HG03039 (cell line): ENCODE measurements at regions not wholly inside any gene's neighbourhood (a gene's known extent, or its start where the extent isn't known, plus 50 kb on each side); places are given as distances from the start of the nearest gene placed in this dataset.

Experiments
- ATAC-seq: cut with Tn5 transposase; IDR thresholded peaks from one replicate; pipeline ENCODE4 v1.9.1; 2021; ENCODE audit warnings: mild to moderate bottlenecking, moderate library complexity; ENCODE audit not compliant: unreplicated experiment

DNA sequence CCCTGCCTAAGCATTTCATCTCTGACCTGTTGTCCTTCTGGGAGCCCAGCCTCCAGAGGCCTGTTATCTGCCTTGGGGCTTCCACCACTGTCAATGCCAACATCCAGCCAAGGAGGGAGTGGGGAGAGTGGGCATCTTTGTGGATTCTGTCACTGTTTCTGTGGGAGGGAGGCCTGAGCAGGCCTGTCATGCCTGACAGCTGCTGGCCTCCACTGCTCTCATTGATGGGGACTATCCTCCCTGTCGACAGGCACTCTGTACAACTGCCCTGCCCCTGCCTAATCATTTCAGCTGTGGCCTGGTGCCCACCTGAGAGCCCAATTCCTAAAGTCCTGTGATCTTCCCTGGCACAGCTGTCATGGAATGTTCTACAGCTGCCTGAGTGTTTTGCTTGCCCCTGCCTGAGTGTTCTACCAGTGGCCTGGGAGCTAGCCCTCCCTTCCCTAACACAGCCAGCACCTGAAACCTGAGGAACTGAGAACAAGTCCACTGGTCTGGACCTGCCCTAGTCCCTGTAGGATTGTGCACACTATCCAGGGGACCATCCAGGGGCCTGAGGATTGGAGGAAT is 145.3 kb downstream of the FAM83B start:
- ATAC-seq = no peak

DNA sequence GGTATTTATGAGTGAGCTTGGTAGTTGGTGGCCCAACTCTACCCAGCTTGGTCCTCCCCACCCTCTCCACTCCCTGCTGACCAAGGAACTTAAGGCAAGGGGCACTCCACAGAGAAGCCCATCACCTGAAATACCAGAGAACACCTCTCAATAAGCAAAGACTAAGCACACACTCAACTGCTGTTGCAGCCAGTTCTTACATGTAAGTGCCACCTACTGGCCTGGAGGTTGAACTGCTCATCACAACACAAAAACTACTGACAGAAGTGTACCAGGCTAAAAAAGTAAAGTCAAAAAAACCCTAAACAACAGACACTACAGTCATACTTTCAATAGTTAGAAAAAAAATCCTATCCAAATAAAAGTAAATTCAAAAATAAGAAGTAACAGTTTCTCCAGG is 146.2 kb downstream of the FAM83B start:
- ATAC-seq = no peak

DNA sequence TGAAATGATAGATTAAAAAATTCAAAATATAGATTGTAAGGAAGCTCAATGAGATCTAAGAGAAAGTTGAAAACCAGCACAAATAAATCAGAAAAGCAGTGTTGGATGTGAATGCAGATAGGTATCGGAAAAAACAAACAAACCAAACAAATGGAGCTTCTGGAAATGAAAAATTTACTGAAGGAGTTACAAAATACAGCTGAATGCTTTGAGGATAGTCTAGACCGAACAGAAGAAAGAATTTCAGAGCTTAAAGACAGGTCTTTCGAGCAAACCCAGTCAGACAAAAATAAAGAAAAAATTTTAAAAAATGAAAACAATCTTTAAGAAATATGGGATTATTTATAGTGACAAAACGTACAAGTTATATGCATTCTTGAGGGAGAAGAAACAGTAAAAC is 146.7 kb downstream of the FAM83B start:
- no peak for ATAC-seq

- ATAC-seq = no peak
These were observed 147.4 kb downstream of the FAM83B start for GRCh38 chr6:54993948-54994347.

GRCh38 chr6:54998576-54998975 is 152.0 kb downstream of the FAM83B start:
- no peak for ATAC-seq

DNA sequence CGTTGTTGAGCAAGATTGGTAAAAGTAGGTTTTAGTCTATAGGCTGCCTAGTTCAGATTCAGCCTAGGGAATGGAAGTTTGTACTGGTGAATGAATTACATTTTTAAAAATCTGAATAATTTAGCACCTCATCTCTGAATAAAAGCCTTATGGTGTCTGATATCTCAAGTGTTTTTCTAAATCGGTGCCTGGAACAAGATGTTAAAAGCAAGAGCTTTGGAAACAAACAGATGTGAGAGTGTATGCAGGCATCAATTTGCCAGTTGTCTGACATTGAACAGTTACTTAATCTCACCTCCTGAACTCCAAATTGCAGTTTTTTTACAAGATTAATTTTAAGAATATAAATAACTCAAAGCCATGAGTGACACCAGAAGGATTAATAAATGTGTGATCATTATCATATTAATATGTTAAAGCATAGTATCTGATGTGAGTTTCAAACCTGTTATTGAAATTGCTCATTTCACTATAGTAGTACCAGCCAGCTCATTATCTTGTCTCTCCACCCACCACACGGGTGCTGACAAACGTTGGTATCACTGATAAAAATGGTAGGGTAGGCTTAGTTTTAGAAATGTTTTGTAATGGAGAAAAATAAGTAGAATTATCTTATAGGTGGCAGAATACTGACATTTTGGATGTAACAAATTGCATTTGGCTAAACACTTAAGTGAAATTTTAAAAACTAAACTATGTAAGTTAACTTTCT is 157.3 kb downstream of the FAM83B start:
- ATAC-seq = no peak

DNA sequence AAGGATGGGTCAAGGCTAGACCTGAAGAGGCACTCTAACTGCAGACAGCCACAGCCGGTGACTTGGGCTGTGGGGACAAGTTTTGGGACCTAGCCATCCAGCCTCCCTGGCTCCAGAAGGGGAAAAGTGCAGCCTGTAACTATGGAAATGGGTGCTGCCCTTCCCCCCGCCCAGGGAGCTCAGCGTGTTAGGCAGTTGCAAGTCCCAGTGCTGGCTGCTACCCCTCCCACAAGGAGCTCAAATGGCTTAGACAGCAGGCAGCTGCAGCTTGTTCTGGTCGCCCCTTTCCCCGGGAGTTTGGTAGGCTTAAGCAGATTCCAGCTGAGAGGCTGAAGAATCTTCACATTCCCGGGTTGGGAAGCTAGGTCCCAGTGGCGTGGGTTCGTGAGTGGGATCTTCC is 162.6 kb downstream of the FAM83B start:
- ATAC-seq = no peak

GRCh38 chr6:55011034-55011433 is 163.3 kb upstream of the HCRTR2 start:
- no peak for ATAC-seq

DNA sequence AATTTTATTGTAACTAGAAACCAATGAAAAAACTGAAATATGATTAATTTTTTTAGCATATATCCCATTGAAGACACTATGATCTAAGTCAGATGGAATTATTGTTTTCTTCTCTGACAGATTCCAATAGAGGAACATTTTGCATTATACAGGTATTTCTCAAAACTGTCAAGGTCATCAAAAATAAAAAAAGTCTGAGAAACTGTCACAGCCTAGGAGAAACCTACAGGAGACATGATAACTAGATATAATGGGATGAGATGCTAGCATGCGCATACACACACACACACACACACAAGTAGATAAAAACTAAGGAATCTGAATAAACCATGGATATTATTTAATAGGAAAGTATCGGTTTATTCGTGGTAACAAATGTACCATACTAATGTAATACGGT is 161.9 kb upstream of the HCRTR2 start:
- ATAC-seq = no peak

DNA sequence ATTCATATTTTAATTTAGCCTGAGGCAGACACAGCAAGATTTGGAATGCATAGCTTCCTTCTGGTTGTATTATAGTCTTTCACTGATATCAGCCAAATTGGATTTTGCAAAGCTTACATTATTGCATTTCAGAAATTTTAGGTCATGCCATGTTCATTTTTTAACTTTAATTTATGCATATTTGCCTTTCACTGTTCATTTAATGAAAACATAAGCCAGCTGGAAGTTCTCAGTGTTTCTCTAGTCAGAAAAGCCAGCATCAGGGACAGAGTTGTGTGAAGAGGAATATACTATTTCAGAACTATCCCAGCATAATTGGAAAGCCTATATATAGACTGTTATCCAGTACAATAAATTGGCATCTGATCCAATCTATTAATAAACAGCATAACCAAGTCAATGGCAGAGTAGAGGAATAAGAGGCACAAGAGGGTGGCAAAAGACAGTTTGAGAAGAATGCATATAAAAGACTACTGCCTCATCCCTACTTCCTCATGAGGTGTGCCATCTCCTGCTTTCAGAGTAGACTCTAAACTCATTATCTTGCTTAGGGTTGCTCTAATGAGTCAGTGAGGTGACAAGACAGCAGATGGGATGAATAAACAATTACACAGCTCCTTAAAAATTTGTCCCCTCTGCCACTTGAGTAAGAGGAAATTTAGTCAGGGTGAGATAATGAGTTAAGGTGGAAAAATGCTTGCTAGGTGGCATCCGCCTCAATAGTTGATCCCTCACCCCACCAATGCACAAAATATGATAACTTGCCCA is 159.8 kb upstream of the HCRTR2 start:
- ATAC-seq = no peak

DNA sequence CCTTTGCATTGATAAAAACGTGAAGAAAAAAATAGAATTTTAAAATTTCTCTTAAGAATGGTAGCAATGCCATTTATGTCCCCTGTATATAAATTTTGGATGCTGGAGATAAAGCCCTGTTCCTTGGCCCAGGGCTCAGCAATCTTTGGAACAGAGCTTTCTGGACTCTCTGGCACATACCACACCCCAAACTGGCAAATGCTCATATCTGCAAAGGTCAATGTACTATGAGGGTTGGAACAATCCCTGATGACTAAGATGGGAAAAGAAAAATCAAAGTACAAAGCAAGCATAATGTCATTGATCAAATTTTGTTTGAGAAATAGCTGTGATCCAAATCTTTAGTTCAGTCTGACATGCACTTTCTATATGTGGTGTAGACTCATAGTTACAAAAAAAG is 158.1 kb upstream of the HCRTR2 start:
- ATAC-seq = no peak

DNA sequence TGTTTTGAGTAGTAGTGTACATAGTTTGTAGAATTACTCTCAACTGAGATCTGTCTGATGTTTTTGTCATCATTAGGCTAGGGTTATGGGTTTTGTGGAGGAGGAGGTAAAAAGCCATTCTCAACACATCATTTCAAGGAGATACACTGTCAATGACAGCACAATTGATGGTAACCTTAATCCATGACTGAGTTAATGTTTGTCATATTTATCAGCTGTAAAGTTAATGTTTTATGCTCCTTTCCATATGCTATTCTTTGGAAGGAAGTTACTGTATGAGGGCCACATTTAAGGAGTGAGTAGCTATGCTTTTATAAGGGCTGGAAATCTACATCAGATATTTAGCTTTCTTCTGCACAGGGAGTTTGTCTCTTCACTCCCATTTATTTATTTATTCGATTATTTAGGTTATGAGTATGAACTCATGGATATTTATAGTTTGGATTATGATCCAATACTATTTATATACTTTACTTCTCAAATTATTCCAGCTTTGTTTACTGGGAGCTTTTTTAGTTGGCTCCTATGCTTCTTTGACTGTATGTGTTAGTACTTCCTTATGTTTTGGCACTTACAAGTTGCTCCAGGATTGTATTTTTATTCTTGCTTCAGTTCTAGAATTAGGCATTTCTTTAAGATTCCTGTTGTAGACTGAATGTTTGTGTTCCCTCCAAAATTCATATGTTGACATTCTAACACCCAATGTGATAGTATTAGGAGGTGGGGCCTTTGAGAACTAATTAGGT is 156.6 kb upstream of the HCRTR2 start:
- ATAC-seq = no peak

- ATAC-seq = no peak
These were observed 154.7 kb upstream of the HCRTR2 start for GRCh38 chr6:55019591-55019990.

GRCh38 chr6:55023230-55023629 is 151.1 kb upstream of the HCRTR2 start:
- ATAC-seq = no peak

DNA sequence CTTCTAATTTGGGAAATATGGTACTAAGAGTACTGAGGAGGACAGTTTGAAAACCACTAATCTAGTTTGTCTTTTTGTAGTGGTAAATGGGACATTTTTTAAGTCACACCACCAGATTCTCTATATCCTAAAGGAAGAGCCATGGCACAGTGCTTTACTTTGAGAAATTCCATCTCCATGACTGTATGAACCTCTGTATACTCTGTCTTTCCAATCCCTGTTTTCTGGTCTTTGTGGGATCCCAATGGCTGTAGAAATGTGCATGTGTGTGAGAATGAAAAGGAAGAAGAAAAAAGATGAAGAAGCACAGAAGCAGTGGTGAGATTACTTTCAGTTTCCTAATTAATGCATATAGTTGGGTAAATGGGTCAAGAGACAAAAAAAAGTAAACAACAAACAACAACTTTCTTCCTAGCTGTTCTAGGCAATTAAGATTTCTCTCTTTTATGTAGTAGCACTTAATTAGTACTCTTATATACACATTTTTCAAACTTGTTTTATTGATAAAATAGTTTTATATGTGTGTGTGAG is 141.2 kb upstream of the HCRTR2 start:
- ATAC-seq = no peak

DNA sequence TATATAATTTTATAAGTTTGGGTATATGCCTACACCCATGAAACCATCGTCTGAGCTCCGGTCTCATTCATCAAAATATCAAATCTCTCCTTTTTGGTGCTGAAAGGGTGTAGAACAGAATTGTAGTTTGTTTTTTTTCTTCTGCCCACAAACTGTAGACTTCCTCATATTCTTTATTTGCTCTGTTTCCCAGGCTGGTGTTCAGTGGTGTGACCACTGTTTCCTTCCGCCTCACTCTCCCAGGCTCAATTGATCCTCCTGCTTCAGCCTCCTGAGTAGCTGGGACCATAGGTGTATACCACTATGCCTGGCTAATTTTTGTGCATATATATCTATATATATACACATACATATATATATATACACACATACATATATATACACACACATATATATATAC is 139.6 kb upstream of the HCRTR2 start:
- ATAC-seq = no peak

DNA sequence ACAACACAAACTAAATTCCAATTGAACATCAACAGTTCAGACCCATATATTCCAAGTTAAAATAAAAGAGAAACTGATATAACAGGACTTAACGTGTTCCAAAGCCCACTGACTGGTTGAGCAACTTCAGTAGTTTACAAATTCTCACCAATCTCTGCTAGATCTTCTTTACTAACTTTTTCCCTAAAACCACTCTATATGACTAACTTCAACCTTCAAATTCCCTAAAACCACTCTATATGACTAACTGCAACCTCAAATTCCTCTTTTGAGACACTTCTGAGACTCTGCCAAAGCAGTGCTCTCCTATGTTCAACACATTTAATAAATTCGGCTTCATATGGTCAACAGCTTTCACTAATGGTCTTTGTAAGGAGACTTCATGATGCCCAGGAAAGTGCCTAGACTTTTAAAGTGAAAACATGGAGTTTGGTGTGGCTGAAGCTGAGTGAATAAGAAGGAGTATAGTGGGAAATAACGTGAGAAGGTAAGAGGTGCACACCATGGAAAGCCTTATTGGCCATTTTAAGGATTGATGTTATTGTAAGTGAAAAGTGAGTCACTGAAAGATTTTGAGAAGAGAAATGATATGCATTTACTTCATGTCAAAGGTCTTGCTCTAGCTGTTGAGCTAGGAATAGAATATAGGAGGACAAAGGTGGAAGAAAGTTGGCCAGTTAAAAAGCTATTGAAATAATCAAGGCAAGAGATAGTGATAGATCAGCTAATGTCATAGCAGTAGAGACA is 134.0 kb upstream of the HCRTR2 start:
- no peak for ATAC-seq

DNA sequence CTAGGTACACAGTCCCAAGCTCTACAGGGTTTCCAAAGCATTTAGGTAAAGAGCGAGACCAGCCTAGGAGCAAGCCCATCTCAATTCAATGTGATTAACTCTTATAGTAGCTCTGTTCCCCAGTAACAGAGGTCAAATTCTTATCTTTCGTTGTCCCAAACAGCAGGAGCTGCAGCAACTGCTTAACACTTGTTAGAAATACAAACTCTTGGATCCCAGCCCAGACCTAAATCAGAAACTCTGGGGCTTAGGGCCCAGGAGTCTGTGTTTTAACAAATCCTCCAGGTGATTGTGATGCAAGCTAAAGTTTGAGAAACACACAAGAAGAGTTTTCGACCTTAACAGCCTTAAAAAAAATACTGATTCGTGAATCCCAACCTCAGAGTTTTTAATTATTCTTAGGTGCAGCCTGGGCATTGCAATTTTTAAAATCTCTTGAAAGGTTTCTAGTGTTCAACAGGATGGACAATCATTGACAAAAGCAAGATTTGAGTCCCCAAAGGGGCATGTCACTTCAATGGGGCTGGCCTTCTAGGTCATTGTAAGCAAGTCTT is 127.4 kb upstream of the HCRTR2 start:
- ATAC-seq = no peak

GRCh38 chr6:55047451-55048044 is 126.8 kb upstream of the HCRTR2 start:
- ATAC-seq = peak; percentile 53

DNA sequence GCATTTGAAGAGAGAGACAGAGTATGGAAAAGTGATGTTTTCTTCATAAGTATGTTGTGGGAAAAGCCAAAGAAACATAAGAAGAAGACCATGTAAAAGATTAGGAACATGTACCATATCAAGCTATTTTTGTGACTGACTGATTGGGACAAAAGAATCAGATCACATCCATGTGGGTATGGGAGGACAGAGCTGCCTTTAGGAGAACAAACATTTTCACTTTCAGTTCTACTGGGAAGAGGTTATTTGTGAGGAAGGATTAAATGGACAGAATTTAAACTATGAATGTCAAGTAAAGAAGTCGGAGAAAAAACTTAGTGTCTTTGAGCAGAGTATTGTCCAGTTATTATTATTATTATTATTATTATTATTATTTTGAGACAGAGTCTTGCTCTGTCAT is 124.4 kb upstream of the HCRTR2 start:
- no peak for ATAC-seq
